ENCODE measurements at regions not wholly inside any gene's neighbourhood (a gene's known extent, or its start where the extent isn't known, plus 50 kb on each side); places are given as distances from the start of the nearest gene placed in this dataset.

DNA sequence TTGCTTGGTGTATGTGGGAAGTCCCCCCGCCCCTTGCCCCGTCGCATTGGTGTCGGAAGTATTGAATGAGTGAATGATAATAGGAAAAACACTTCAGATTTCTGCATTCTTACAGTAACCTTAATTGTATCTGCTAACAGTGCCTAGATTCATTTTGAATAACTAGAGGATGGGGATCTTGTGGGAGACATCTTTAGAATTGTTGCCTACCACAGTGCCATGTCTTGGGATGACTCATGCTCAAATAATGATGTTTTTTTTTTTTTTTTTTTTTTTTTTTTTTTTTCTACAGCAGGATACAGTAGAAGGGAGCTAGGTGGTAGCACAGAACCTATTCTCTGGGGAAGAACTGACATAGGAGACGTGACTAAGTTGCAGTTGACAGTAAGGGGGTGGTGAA, 237.9 kb downstream of the USP25 start:
- TF ChIP-seq, protein P1, sequence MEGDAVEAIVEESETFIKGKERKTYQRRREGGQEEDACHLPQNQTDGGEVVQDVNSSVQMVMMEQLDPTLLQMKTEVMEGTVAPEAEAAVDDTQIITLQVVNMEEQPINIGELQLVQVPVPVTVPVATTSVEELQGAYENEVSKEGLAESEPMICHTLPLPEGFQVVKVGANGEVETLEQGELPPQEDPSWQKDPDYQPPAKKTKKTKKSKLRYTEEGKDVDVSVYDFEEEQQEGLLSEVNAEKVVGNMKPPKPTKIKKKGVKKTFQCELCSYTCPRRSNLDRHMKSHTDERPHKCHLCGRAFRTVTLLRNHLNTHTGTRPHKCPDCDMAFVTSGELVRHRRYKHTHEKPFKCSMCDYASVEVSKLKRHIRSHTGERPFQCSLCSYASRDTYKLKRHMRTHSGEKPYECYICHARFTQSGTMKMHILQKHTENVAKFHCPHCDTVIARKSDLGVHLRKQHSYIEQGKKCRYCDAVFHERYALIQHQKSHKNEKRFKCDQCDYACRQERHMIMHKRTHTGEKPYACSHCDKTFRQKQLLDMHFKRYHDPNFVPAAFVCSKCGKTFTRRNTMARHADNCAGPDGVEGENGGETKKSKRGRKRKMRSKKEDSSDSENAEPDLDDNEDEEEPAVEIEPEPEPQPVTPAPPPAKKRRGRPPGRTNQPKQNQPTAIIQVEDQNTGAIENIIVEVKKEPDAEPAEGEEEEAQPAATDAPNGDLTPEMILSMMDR (IDR thresholded peaks at IDR 0.05) = no peak
- TF ChIP-seq EP300 (IDR thresholded peaks at IDR 0.05) = no peak
